GM21381 (cell line): ENCODE measurements at regions not wholly inside any gene's neighbourhood (a gene's known extent, or its start where the extent isn't known, plus 50 kb on each side); places are given as distances from the start of the nearest gene placed in this dataset.
"Not testable (repeated sequence)": the region's sequence is repeated elsewhere in the genome, so short reads cannot be mapped to it uniquely, and the experiment has no call there.

ENCODE experiments used
- ATAC-seq: cut with Tn5 transposase; IDR thresholded peaks from one replicate; pipeline ENCODE4 v1.9.1; 2021; ENCODE audit warnings: mild to moderate bottlenecking, moderate library complexity; ENCODE audit not compliant: unreplicated experiment

- no peak for ATAC-seq
These were observed 186.0 kb upstream of the SOX6 start for GRCh38 chr11:16542353-16542752.

GRCh38 chr11:16536513-16536912, 180.2 kb upstream of the SOX6 start:
- no peak for ATAC-seq

- ATAC-seq, result no peak
These were observed 172.3 kb upstream of the SOX6 start for GRCh38 chr11:16528639-16529038.

- no peak for ATAC-seq
These were observed 171.3 kb upstream of the SOX6 start for GRCh38 chr11:16527525-16528246.

- ATAC-seq, result no peak
These were observed 170.6 kb upstream of the SOX6 start for GRCh38 chr11:16526947-16527346.

- ATAC-seq, result not testable (repeated sequence)
These were observed 164.4 kb upstream of the SOX6 start for GRCh38 chr11:16520713-16521112.

GRCh38 chr11:16512899-16513241, 156.5 kb upstream of the SOX6 start:
- ATAC-seq, result peak; percentile 97

GRCh38 chr11:16512198-16512898, 156.0 kb upstream of the SOX6 start:
- ATAC-seq, result no peak

GRCh38 chr11:16511116-16512114, 155.1 kb upstream of the SOX6 start:
- ATAC-seq, result no peak

GRCh38 chr11:16505481-16505880, 149.1 kb upstream of the SOX6 start:
- ATAC-seq, result no peak

GRCh38 chr11:16503891-16504290, 147.5 kb upstream of the SOX6 start:
- not testable (repeated sequence) for ATAC-seq

GRCh38 chr11:16494918-16495691, 138.8 kb upstream of the SOX6 start:
- no peak for ATAC-seq

- no peak for ATAC-seq
These were observed 128.1 kb upstream of the SOX6 start for GRCh38 chr11:16484434-16484833.

GRCh38 chr11:16474659-16475058, 118.3 kb upstream of the SOX6 start:
- no peak for ATAC-seq

- no peak for ATAC-seq
These were observed 113.6 kb upstream of the SOX6 start for GRCh38 chr11:16469968-16470367.

- no peak for ATAC-seq
These were observed 112.5 kb upstream of the SOX6 start for GRCh38 chr11:16468735-16469453.

GRCh38 chr11:16460508-16460907, 104.2 kb upstream of the SOX6 start:
- no peak for ATAC-seq

GRCh38 chr11:16456366-16456765, 100.0 kb upstream of the SOX6 start:
- no peak for ATAC-seq

GRCh38 chr11:16454289-16454863, 98.0 kb upstream of the SOX6 start:
- ATAC-seq, result no peak
